Trophoblast cell (in vitro differentiated cells and primary cell): ENCODE measurements at regions not wholly inside any gene's neighbourhood (a gene's known extent, or its start where the extent isn't known, plus 50 kb on each side); places are given as distances from the start of the nearest gene placed in this dataset.
"Not testable (repeated sequence)": the region's sequence is repeated elsewhere in the genome, so short reads cannot be mapped to it uniquely, and the experiment has no call there.

Experiments used
- DNase-seq, 2 donors: peaks; one replicate each; pipeline ENCODE4 v3.0.0-alpha.2; 2016
- H2AFZ ChIP-seq: 2 replicates; pipeline ENCODE4 v1.6.1; 2013; ENCODE audit warnings: low read length, moderate library complexity, mild to moderate bottlenecking; ENCODE audit not compliant: insufficient read depth, poor library complexity
- H2AK5ac ChIP-seq: 2 replicates; pipeline ENCODE4 v1.6.1; 2013; ENCODE audit warnings: mild to moderate bottlenecking, low read length
- H2BK120ac ChIP-seq: 2 replicates; pipeline ENCODE4 v1.6.1; 2013; ENCODE audit warnings: low read length, mild to moderate bottlenecking, moderate library complexity; ENCODE audit not compliant: insufficient read depth, poor library complexity
- H2BK12ac ChIP-seq: 2 replicates; pipeline ENCODE4 v1.6.1; 2013; ENCODE audit warnings: mild to moderate bottlenecking, low read length, moderate library complexity
- H2BK5ac ChIP-seq: 2 replicates; pipeline ENCODE4 v1.6.1; 2013; ENCODE audit warnings: low read length, low read depth, moderate library complexity, mild to moderate bottlenecking; ENCODE audit not compliant: poor library complexity
- H3K14ac ChIP-seq: 2 replicates; pipeline ENCODE4 v1.6.1; 2013; ENCODE audit warnings: mild to moderate bottlenecking, low read length
- H3K18ac ChIP-seq: 2 replicates; pipeline ENCODE4 v1.6.1; 2013; ENCODE audit warnings: mild to moderate bottlenecking, low read length
- H3K23ac ChIP-seq: 2 replicates; pipeline ENCODE4 v1.6.1; 2013; ENCODE audit warnings: low read length
- H3K27ac ChIP-seq: 2 replicates; pipeline ENCODE4 v1.5.1; 2013; ENCODE audit warnings: low read depth, mild to moderate bottlenecking, inconsistent platforms, low read length, moderate library complexity
- H3K27me3 ChIP-seq: 2 replicates; pipeline ENCODE4 v1.6.1; 2013; ENCODE audit warnings: inconsistent platforms, mild to moderate bottlenecking, low read length, moderate library complexity; ENCODE audit not compliant: insufficient read depth
- H3K36me3 ChIP-seq, 2 experiments: 1 replicate in 1 of 2; 2 replicates in 1 of 2; pipeline ENCODE4 v1.6.1; 2013; ENCODE audit warnings: low read length in 2 of 2, mild to moderate bottlenecking in 2 of 2, moderate library complexity in 1 of 2; ENCODE audit not compliant: insufficient read depth in 2 of 2, control insufficient read depth in 1 of 2
- H3K4ac ChIP-seq: 2 replicates; pipeline ENCODE4 v1.6.1; 2013; ENCODE audit warnings: low read depth, mild to moderate bottlenecking, low read length, moderate library complexity
- H3K4me1 ChIP-seq, 2 experiments: 1 replicate in 1 of 2; 2 replicates in 1 of 2; pipeline ENCODE4 v1.6.1; 2013; ENCODE audit warnings: low read length in 2 of 2, mild to moderate bottlenecking in 2 of 2, moderate library complexity in 1 of 2; ENCODE audit not compliant: insufficient read depth in 2 of 2, control insufficient read depth in 1 of 2
- H3K4me2 ChIP-seq: 2 replicates; pipeline ENCODE4 v1.6.1; 2013; ENCODE audit warnings: inconsistent platforms, mild to moderate bottlenecking, low read length, moderate library complexity
- H3K4me3 ChIP-seq: 2 replicates; pipeline ENCODE4 v1.5.1; 2013; ENCODE audit warnings: mild to moderate bottlenecking, low read depth, low read length, inconsistent platforms
- H3K79me1 ChIP-seq: one replicate; pipeline ENCODE4 v1.6.1; 2013; ENCODE audit warnings: low read length
- H3K79me2 ChIP-seq: 2 replicates; pipeline ENCODE4 v1.6.1; 2013; ENCODE audit warnings: low read length, mild to moderate bottlenecking; ENCODE audit not compliant: control insufficient read depth, insufficient read depth, poor library complexity
- H3K9ac ChIP-seq: 2 replicates; pipeline ENCODE4 v1.6.1; 2013; ENCODE audit warnings: mild to moderate bottlenecking, low read length
- H3K9me3 ChIP-seq: 2 replicates; pipeline ENCODE4 v1.6.1; 2013; ENCODE audit warnings: low read depth, mild to moderate bottlenecking, control low read depth, inconsistent platforms, low read length; ENCODE audit not compliant: insufficient read depth
- H4K12ac ChIP-seq: 2 replicates; pipeline ENCODE4 v1.6.1; 2013; ENCODE audit warnings: low read depth, mild to moderate bottlenecking, low read length, moderate library complexity
- H4K8ac ChIP-seq: 2 replicates; pipeline ENCODE4 v1.6.1; 2013; ENCODE audit warnings: low read depth, mild to moderate bottlenecking, low read length, moderate library complexity
- H4K91ac ChIP-seq: one replicate; pipeline ENCODE4 v1.6.1; 2013; ENCODE audit warnings: low read depth, mild to moderate bottlenecking, low read length, moderate library complexity
- WGBS: extraction: QIAGEN DNeasy Blood & Tissue Kit; methylation state at CpG from one replicate; pipeline ENCODE4 v1.1.7; 2013; ENCODE audit warnings: missing lambda C conversion rate; ENCODE audit not compliant: insufficient read length, insufficient coverage; ENCODE audit errors: extremely low coverage; 5-methylcytosine and 5-hydroxymethylcytosine counted together

GRCh38 chr20:30295396-30295795, 962.1 kb upstream of the DEFB115 start:
- not testable (repeated sequence) for H2BK5ac ChIP-seq, H3K4me1 ChIP-seq, H3K4ac ChIP-seq, H2AFZ ChIP-seq, H3K27ac ChIP-seq, H4K12ac ChIP-seq, H3K4me2 ChIP-seq, H3K14ac ChIP-seq, H3K36me3 ChIP-seq, H2BK120ac ChIP-seq, H3K79me1 ChIP-seq, H2AK5ac ChIP-seq, H4K91ac ChIP-seq, H2BK12ac ChIP-seq, H3K9me3 ChIP-seq, DNase-seq, H4K8ac ChIP-seq, H3K23ac ChIP-seq, H3K4me3 ChIP-seq, H3K18ac ChIP-seq, H3K27me3 ChIP-seq, H3K79me2 ChIP-seq, H3K9ac ChIP-seq
- no CpG with 5 or more reads among the region's 1 CpG for WGBS

DNA sequence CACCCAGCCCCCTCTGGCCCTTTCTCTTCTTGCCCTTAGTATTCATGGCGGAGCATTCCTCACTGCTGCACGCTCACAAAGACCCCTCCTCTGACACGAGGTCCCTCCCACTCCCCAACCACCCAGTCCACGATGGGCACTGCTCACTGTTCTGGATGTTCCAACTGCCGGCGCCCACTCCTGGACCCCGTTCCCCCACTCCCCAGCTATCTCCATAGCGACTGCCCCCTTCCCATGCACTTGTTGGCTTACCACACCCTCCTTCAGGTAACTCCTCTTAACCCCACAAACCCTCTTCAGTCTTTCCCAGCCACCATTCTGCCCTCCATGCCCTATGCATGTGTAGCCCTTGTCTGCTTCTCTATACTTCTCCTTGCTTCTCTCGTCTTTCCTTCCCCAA, 961.5 kb upstream of the DEFB115 start:
- WGBS, result no CpG with 5 or more reads among the region's 9 CpGs
- H3K79me1 ChIP-seq, DNase-seq, H3K4me1 ChIP-seq, H3K79me2 ChIP-seq, H4K8ac ChIP-seq, H3K9me3 ChIP-seq, H3K14ac ChIP-seq, H3K27me3 ChIP-seq, H4K91ac ChIP-seq, H3K36me3 ChIP-seq, H3K9ac ChIP-seq, H2AK5ac ChIP-seq, H4K12ac ChIP-seq, H2BK5ac ChIP-seq, H3K18ac ChIP-seq, H3K4me2 ChIP-seq, H3K4ac ChIP-seq, H3K23ac ChIP-seq, H3K27ac ChIP-seq, H2AFZ ChIP-seq, H2BK12ac ChIP-seq, H3K4me3 ChIP-seq, H2BK120ac ChIP-seq: not testable (repeated sequence)

DNA sequence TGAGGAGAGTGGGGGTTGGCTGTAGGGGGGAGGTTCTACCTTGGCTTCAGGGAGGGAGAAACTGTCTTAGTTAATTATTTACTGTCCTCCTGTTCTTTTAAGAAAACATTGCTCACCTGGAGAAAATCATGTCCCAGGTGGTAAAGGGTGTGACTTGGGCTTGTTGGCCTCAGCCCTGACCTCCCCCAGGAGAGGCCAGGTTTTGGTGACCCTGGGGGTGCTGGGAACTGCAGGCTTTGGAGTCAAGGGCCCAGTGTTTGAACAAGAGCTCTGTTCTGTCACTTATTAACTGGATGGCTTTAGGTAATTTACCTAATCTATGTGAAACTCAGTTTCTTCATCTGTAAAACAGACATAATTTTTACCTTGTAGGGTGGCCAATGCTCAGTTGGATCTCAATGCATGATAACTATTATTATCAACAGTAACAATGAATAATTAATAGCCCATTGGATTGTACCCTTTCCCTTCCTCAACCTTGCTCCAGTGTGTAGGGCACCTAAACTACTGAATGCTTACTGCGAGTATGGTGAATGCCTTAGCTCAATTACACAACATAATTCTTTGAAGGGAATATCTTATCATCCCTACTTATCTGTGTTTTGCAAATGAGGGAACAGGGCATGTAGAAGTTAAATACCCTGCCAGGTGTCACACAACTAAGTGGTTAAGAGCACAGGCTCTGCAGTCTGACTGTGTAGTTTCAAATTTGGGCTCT, 959.4 kb upstream of the DEFB115 start:
- H3K27ac ChIP-seq, H2BK120ac ChIP-seq, H2AFZ ChIP-seq, H2BK5ac ChIP-seq, H3K4me3 ChIP-seq, H3K9me3 ChIP-seq, H3K4ac ChIP-seq, H3K14ac ChIP-seq, H3K4me1 ChIP-seq, H3K79me1 ChIP-seq, H3K23ac ChIP-seq, H4K8ac ChIP-seq, H2AK5ac ChIP-seq, H3K79me2 ChIP-seq, DNase-seq, H3K18ac ChIP-seq, H3K4me2 ChIP-seq, H3K9ac ChIP-seq, H2BK12ac ChIP-seq, H3K36me3 ChIP-seq, H4K91ac ChIP-seq, H4K12ac ChIP-seq, H3K27me3 ChIP-seq: not testable (repeated sequence)
- WGBS, result no CpG with 5 or more reads among the region's 1 CpG

GRCh38 chr20:30300220-30300642, 957.2 kb upstream of the DEFB115 start:
- not testable (repeated sequence) for H3K27me3 ChIP-seq, H4K91ac ChIP-seq, H3K4ac ChIP-seq, H3K79me2 ChIP-seq, DNase-seq, H3K4me1 ChIP-seq, H3K36me3 ChIP-seq, H3K23ac ChIP-seq, H4K8ac ChIP-seq, H3K4me3 ChIP-seq, H3K9ac ChIP-seq, H4K12ac ChIP-seq, H2AK5ac ChIP-seq, H3K27ac ChIP-seq, H2BK12ac ChIP-seq, H2BK120ac ChIP-seq, H2AFZ ChIP-seq, H3K18ac ChIP-seq, H3K4me2 ChIP-seq, H3K9me3 ChIP-seq, H3K79me1 ChIP-seq, H3K14ac ChIP-seq, H2BK5ac ChIP-seq
- WGBS, result no CpG with 5 or more reads among the region's 33 CpGs
